Breast epithelium (tissue), 3 donors: ENCODE measurements at regions not wholly inside any gene's neighbourhood (a gene's known extent, or its start where the extent isn't known, plus 50 kb on each side); places are given as distances from the start of the nearest gene placed in this dataset.

Experiments
- POLR2A ChIP-seq: fragments of 450-650 bp; IDR thresholded peaks from one replicate; pipeline ENCODE4 v1.6.1; 2016; ENCODE audit warnings: antibody characterized with exemption, mild to moderate bottlenecking, moderate library complexity
- TF ChIP-seq, protein P1 (sequence below), 3 donors: fragments of 450-650 bp; IDR thresholded peaks; one replicate each; pipeline ENCODE4 v1.5.1; 2016 to 2017; ENCODE audit warnings: antibody characterized with exemption in 3 of 3, mild to moderate bottlenecking in 3 of 3, moderate library complexity in 3 of 3

DNA sequence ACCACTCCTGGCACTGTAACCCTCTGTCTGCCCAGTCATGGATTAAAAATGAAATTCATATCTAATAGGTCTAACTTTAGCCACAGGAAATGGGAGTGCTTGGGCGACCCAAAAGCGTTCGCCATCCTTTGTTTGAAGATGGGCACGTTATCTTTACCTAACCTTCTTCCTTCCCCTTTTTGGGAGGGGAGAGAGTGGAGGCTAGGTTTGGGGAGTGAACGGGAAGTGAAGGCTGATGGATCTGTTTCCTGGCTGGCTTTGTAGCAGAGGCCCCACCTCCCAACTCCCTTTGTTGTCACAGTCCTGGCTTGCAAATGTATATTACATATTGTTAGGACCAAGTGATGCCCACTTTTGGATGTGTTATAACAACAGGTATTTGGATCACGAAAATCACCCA lies 98.1 kb upstream of the ARHGEF3 start:
- TF ChIP-seq POLR2A = no peak
- TF ChIP-seq, protein P1, sequence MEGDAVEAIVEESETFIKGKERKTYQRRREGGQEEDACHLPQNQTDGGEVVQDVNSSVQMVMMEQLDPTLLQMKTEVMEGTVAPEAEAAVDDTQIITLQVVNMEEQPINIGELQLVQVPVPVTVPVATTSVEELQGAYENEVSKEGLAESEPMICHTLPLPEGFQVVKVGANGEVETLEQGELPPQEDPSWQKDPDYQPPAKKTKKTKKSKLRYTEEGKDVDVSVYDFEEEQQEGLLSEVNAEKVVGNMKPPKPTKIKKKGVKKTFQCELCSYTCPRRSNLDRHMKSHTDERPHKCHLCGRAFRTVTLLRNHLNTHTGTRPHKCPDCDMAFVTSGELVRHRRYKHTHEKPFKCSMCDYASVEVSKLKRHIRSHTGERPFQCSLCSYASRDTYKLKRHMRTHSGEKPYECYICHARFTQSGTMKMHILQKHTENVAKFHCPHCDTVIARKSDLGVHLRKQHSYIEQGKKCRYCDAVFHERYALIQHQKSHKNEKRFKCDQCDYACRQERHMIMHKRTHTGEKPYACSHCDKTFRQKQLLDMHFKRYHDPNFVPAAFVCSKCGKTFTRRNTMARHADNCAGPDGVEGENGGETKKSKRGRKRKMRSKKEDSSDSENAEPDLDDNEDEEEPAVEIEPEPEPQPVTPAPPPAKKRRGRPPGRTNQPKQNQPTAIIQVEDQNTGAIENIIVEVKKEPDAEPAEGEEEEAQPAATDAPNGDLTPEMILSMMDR (IDR thresholded peaks at IDR 0.05) = no peak
